Esophagus muscularis mucosa (tissue), 4 donors: ENCODE measurements at regions not wholly inside any gene's neighbourhood (a gene's known extent, or its start where the extent isn't known, plus 50 kb on each side); places are given as distances from the start of the nearest gene placed in this dataset.

Experiments
- DNase-seq: peaks from one replicate; pipeline ENCODE4 v3.0.0-alpha.2; 2017; ENCODE audit errors: extremely low spot score
- H3K27ac ChIP-seq, 4 donors: fragments of 200-600 bp; sonication (generic); replicated peaks in 1 of 4; 1 replicate in 3 of 4; 2 replicates in 1 of 4; pipeline ENCODE4 v1.5.1; 2016 to 2019; ENCODE audit warnings: mild to moderate bottlenecking in 1 of 4
- H3K27me3 ChIP-seq, 4 donors: fragments of 200-600 bp; sonication (generic); one replicate each; pipeline versions ENCODE4 v1.5.1 to v1.6.0; 2016 to 2019
- H3K36me3 ChIP-seq, 4 donors: fragments of 200-600 bp; sonication (generic); one replicate each; pipeline ENCODE4 v1.5.1; 2016 to 2019
- H3K4me1 ChIP-seq, 4 donors: fragments of 200-600 bp; sonication (generic); one replicate each; pipeline ENCODE4 v1.5.1; 2016 to 2019
- H3K4me3 ChIP-seq, 4 donors: fragments of 200-600 bp; sonication (generic); 1 replicate in 2 of 4; 2 replicates in 2 of 4; pipeline ENCODE4 v1.5.1; 2016 to 2019; ENCODE audit warnings: mild to moderate bottlenecking in 4 of 4, moderate library complexity in 1 of 4
- H3K9me3 ChIP-seq, 4 donors: fragments of 200-600 bp; sonication (generic); 1 replicate in 3 of 4; 2 replicates in 1 of 4; pipeline ENCODE4 v1.5.1; 2016 to 2019
- CTCF ChIP-seq, 3 experiments: fragments of 200-600 bp in 2 of 3; fragments of 450-650 bp in 1 of 3; sonication (generic) in 2 of 3; IDR thresholded peaks; one replicate each; pipeline ENCODE4 v1.5.1; 2017 to 2019; ENCODE audit warnings: antibody characterized with exemption in 3 of 3, mild to moderate bottlenecking in 2 of 3, moderate library complexity in 1 of 3
- EP300 ChIP-seq: sonication (generic); formaldehyde crosslinking; IDR thresholded peaks from one replicate; pipeline ENCODE4 v1.6.1; 2017; ENCODE audit warnings: antibody characterized with exemption
- POLR2A ChIP-seq: fragments of 450-650 bp; IDR thresholded peaks from one replicate; pipeline ENCODE4 v1.6.1; 2017; ENCODE audit warnings: antibody characterized with exemption, moderate library complexity, mild to moderate bottlenecking, low read depth
- POLR2AphosphoS5 ChIP-seq, 2 donors: sonication (generic); formaldehyde crosslinking; IDR thresholded peaks; one replicate each; pipeline ENCODE4 v1.6.1; 2017; ENCODE audit warnings: antibody characterized with exemption in 2 of 2
- WGBS: methylation state at CpG from one replicate; pipeline ENCODE4 v1.1.5; 2018; 5-methylcytosine and 5-hydroxymethylcytosine counted together
- intact Hi-C: fragments of 100-400 bp; cut with DNase I; formaldehyde crosslinking; loops from one replicate; pipeline ENCODE4 v1.15.1; 2023

GRCh38 chr4:140258476-140258875 is 104.5 kb upstream of the MAML3 start:
- intact Hi-C loops: no loop called here
- H3K27me3 ChIP-seq: no peaks in the 10 kb centered on the region
- peaks cover 2 to 23% (median 19%) of the 10 kb centered on the region in 4 donors for H3K4me1 ChIP-seq
- no peak for DNase-seq
- H3K9me3 ChIP-seq: no peaks in the 10 kb centered on the region
- no peaks in the 10 kb centered on the region for H3K36me3 ChIP-seq
- no peak overlapping the region for H3K27ac ChIP-seq
- H3K4me3 ChIP-seq: no peak overlapping the region
- TF ChIP-seq CTCF (IDR thresholded peaks at IDR 0.05): no peak
- TF ChIP-seq POLR2AphosphoS5 (IDR thresholded peaks at IDR 0.05): no peak
- TF ChIP-seq EP300: no peak
- TF ChIP-seq POLR2A: no peak
- 93% methylated on average over 3 of the region's 3 CpGs for WGBS

- no peaks in the 10 kb centered on the region for H3K9me3 ChIP-seq
- H3K27ac ChIP-seq: peak overlapping the region; percentile 25 to 52 (median 49)
- H3K4me1 ChIP-seq: peaks cover 5 to 27% (median 25%) of the 10 kb centered on the region in 4 donors
- H3K36me3 ChIP-seq: no peaks in the 10 kb centered on the region
- H3K4me3 ChIP-seq: no peak overlapping the region
- H3K27me3 ChIP-seq: no peaks in the 10 kb centered on the region
- TF ChIP-seq POLR2A (no peak), POLR2AphosphoS5 (IDR thresholded peaks at IDR 0.05) (no peak), EP300 (no peak), CTCF (IDR thresholded peaks at IDR 0.05) (no peak)
- no peak for DNase-seq
- WGBS: 75% methylated on average over 10 of the region's 10 CpGs
- intact Hi-C loops: no loop called here
Measured at GRCh38 chr4:140257461-140258305, 103.7 kb upstream of the MAML3 start.

- Histone ChIP-seq H3K4me3 (no peak overlapping the region), H3K9me3 (no peaks in the 10 kb centered on the region), H3K27me3 (no peaks in the 10 kb centered on the region), H3K36me3 (no peaks in the 10 kb centered on the region), H3K27ac (peak overlapping the region; percentile 25 to 52 (median 49)), H3K4me1 (peaks cover 8 to 35% (median 32%) of the 10 kb centered on the region in 4 donors)
- 66% methylated on average over 2 of the region's 2 CpGs for WGBS
- intact Hi-C loops: no loop called here
- no peak for DNase-seq
- TF ChIP-seq EP300: no peak
- TF ChIP-seq POLR2AphosphoS5 (IDR thresholded peaks at IDR 0.05): no peak
- TF ChIP-seq POLR2A: no peak
- no peak for TF ChIP-seq CTCF (IDR thresholded peaks at IDR 0.05)
Measured at GRCh38 chr4:140256941-140257340, 103.0 kb upstream of the MAML3 start.

- intact Hi-C loops: no loop called here
- no peaks in the 10 kb centered on the region for H3K27me3 ChIP-seq
- no peak for DNase-seq
- TF ChIP-seq POLR2AphosphoS5 (IDR thresholded peaks at IDR 0.05) (peak in 1 of 2 donors; percentile 5), POLR2A (no peak)
- H3K27ac ChIP-seq: peak overlapping the region in 1 of 4 donors; percentile 51
- WGBS: 52% methylated on average over 2 of the region's 2 CpGs
- no peaks in the 10 kb centered on the region for H3K36me3 ChIP-seq
- H3K9me3 ChIP-seq: no peaks in the 10 kb centered on the region
- H3K4me3 ChIP-seq: no peak overlapping the region
- peaks cover 8 to 38% (median 35%) of the 10 kb centered on the region in 4 donors for H3K4me1 ChIP-seq
Measured at GRCh38 chr4:140256335-140256734, 102.4 kb upstream of the MAML3 start.

- H3K27ac ChIP-seq: no peak overlapping the region
- H3K4me1 ChIP-seq: peaks cover 8 to 42% (median 37%) of the 10 kb centered on the region in 4 donors
- TF ChIP-seq POLR2AphosphoS5 (IDR thresholded peaks at IDR 0.05) (no peak), CTCF (IDR thresholded peaks at IDR 0.05) (no peak), EP300 (no peak), POLR2A (no peak)
- H3K4me3 ChIP-seq: no peak overlapping the region
- no peak for DNase-seq
- H3K36me3 ChIP-seq: no peaks in the 10 kb centered on the region
- no peaks in the 10 kb centered on the region for H3K27me3 ChIP-seq
- WGBS: 84% methylated on average over 1 of the region's 1 CpG
- H3K9me3 ChIP-seq: no peaks in the 10 kb centered on the region
- intact Hi-C loops: no loop called here
Measured at GRCh38 chr4:140255927-140256326, 101.9 kb upstream of the MAML3 start.
